ENCODE measurements at regions not wholly inside any gene's neighbourhood (a gene's known extent, or its start where the extent isn't known, plus 50 kb on each side); places are given as distances from the start of the nearest gene placed in this dataset.

- Histone ChIP-seq H3K9me3 (ENCODE audit: control insufficient read depth in 4 of 4, insufficient read depth in 3 of 4, low read length in 3 of 4) (no peaks in the 10 kb centered on the region), H3K4me3 (no peak overlapping the region), H3K36me3 (ENCODE audit: control insufficient read depth in 4 of 4, insufficient read depth in 4 of 4, low read length in 4 of 4) (peaks cover 0 to 2% (median 0%) of the 10 kb centered on the region in 4 donors), H3K27me3 (ENCODE audit: control insufficient read depth in 3 of 3, insufficient read depth in 3 of 3, low read length in 2 of 3) (no peaks in the 10 kb centered on the region), H3K9ac (ENCODE audit: insufficient read depth in 1 of 2, low read length in 2 of 2) (no peak overlapping the region), H3K27ac (ENCODE audit: low read depth in 1 of 2, low read length in 1 of 2) (no peak overlapping the region), H3K4me1 (ENCODE audit: control insufficient read depth in 5 of 5, insufficient read depth in 5 of 5, low read length in 5 of 5) (peaks cover 0 to 33% (median 9%) of the 10 kb centered on the region in 5 donors)
- WGBS, 2 donors, result 82 to 90% methylated on average over 2 of the region's 2 CpGs
- TF ChIP-seq CTCF (IDR thresholded peaks at IDR 0.05; ENCODE audit: control extremely low read depth, extremely low read depth), result no peak
- ATAC-seq (ENCODE audit: insufficient read depth, low FRiP score) (no peak), DNase-seq (no peak)
Measured at GRCh38 chr11:92643827-92644226, 325.6 kb upstream of the MTNR1B start.

- TF ChIP-seq CTCF (IDR thresholded peaks at IDR 0.05; ENCODE audit: control extremely low read depth, extremely low read depth), result no peak
- ATAC-seq (ENCODE audit: insufficient read depth, low FRiP score) (no peak), DNase-seq (peak; percentile 23 to 88 (median 85))
- no peaks in the 10 kb centered on the region for H3K27me3 ChIP-seq (ENCODE audit: control insufficient read depth in 3 of 3, insufficient read depth in 3 of 3, low read length in 2 of 3)
- 92 to 94% methylated on average over 10 of the region's 10 CpGs for WGBS, 2 donors
- no peak overlapping the region for H3K9ac ChIP-seq (ENCODE audit: insufficient read depth in 1 of 2, low read length in 2 of 2)
- H3K36me3 ChIP-seq (ENCODE audit: control insufficient read depth in 4 of 4, insufficient read depth in 4 of 4, low read length in 4 of 4), result peaks cover 0 to 2% (median 0%) of the 10 kb centered on the region in 4 donors
- no peak overlapping the region for H3K4me3 ChIP-seq
- H3K9me3 ChIP-seq (ENCODE audit: control insufficient read depth in 4 of 4, insufficient read depth in 3 of 4, low read length in 3 of 4), result no peaks in the 10 kb centered on the region
- H3K27ac ChIP-seq (ENCODE audit: low read depth in 1 of 2, low read length in 1 of 2), result no peak overlapping the region
- peaks cover 0 to 33% (median 9%) of the 10 kb centered on the region in 5 donors for H3K4me1 ChIP-seq (ENCODE audit: control insufficient read depth in 5 of 5, insufficient read depth in 5 of 5, low read length in 5 of 5)
Measured at GRCh38 chr11:92644595-92645445, 324.6 kb upstream of the MTNR1B start.

- no peak overlapping the region for H3K27ac ChIP-seq (ENCODE audit: low read depth in 1 of 2, low read length in 1 of 2)
Measured at GRCh38 chr11:92651159-92651558, 318.3 kb upstream of the MTNR1B start.

More at GRCh38 chr11:92651159-92651558, 318.3 kb upstream of the MTNR1B start:
- no peak for TF ChIP-seq CTCF (IDR thresholded peaks at IDR 0.05; ENCODE audit: control extremely low read depth, extremely low read depth)
- Histone ChIP-seq H3K9me3 (ENCODE audit: control insufficient read depth in 4 of 4, insufficient read depth in 3 of 4, low read length in 3 of 4) (no peaks in the 10 kb centered on the region), H3K4me1 (ENCODE audit: control insufficient read depth in 5 of 5, insufficient read depth in 5 of 5, low read length in 5 of 5) (peaks cover 0 to 5% (median 0%) of the 10 kb centered on the region in 5 donors), H3K27me3 (ENCODE audit: control insufficient read depth in 3 of 3, insufficient read depth in 3 of 3, low read length in 2 of 3) (no peaks in the 10 kb centered on the region), H3K4me3 (no peak overlapping the region), H3K36me3 (ENCODE audit: control insufficient read depth in 4 of 4, insufficient read depth in 4 of 4, low read length in 4 of 4) (peaks cover 0 to 7% (median 0%) of the 10 kb centered on the region in 4 donors), H3K9ac (ENCODE audit: insufficient read depth in 1 of 2, low read length in 2 of 2) (no peak overlapping the region)
- no peak for ATAC-seq (ENCODE audit: insufficient read depth, low FRiP score)
- DNase-seq, result no peak
- 88 to 96% methylated on average over 2 of the region's 2 CpGs for WGBS, 2 donors

Data from lung (tissue), 11 donors.